Loucy (cell line): ENCODE measurements at regions not wholly inside any gene's neighbourhood (a gene's known extent, or its start where the extent isn't known, plus 50 kb on each side); places are given as distances from the start of the nearest gene placed in this dataset.
A peak's percentile ranks its signal among the peaks of the same experiment; 100 is the strongest.

ENCODE experiments used
- H2AFZ ChIP-seq: fragments of 200-600 bp; sonication (generic); 2 replicates; pipeline ENCODE4 v1.6.0; 2016; ENCODE audit warnings: antibody characterized with exemption, mild to moderate bottlenecking, low read length, moderate library complexity
- H3F3A ChIP-seq: fragments of 200-600 bp; 2 replicates; pipeline ENCODE4 v1.6.0; 2016; ENCODE audit warnings: antibody characterized with exemption, low read depth, mild to moderate bottlenecking
- H3K27me3 ChIP-seq: fragments of 200-600 bp; sonication (generic); 2 replicates; pipeline ENCODE4 v1.6.1; 2014; ENCODE audit warnings: low read length, mild to moderate bottlenecking; ENCODE audit not compliant: insufficient read depth, poor library complexity, severe bottlenecking
- H3K36me3 ChIP-seq: fragments of 200-600 bp; sonication (generic); 2 replicates; pipeline ENCODE4 v1.6.1; 2016; ENCODE audit warnings: low read length; ENCODE audit not compliant: insufficient read depth
- H3K4me1 ChIP-seq: fragments of 200-600 bp; sonication (generic); 2 replicates; pipeline ENCODE4 v1.5.1; 2014; ENCODE audit warnings: low read length, mild to moderate bottlenecking; ENCODE audit not compliant: insufficient read depth, poor library complexity, severe bottlenecking
- H3K4me2 ChIP-seq: fragments of 200-600 bp; sonication (generic); 2 replicates; pipeline ENCODE4 v1.6.0; 2014; ENCODE audit warnings: antibody characterized with exemption, low read length, low read depth, mild to moderate bottlenecking; ENCODE audit not compliant: poor library complexity, severe bottlenecking
- H3K4me3 ChIP-seq: fragments of 200-600 bp; sonication (generic); 2 replicates; pipeline ENCODE4 v1.5.1; 2014; ENCODE audit warnings: low read length, mild to moderate bottlenecking, mixed read lengths; ENCODE audit not compliant: poor library complexity, severe bottlenecking
- H3K79me2 ChIP-seq: fragments of 200-600 bp; sonication (generic); 2 replicates; pipeline ENCODE4 v1.6.1; 2014; ENCODE audit warnings: low read length; ENCODE audit not compliant: insufficient read depth
- H3K9ac ChIP-seq: fragments of 200-600 bp; sonication (generic); 2 replicates; pipeline ENCODE4 v1.6.0; 2014; ENCODE audit warnings: mild to moderate bottlenecking, low read depth, low read length, moderate library complexity; ENCODE audit not compliant: poor library complexity, severe bottlenecking
- H3K9me2 ChIP-seq: fragments of 200-600 bp; sonication (generic); replicated peaks from 2 replicates; pipeline ENCODE4 v1.6.1; 2016; ENCODE audit warnings: low read depth, low read length, mixed read lengths
- H3K9me3 ChIP-seq: fragments of 200-600 bp; sonication (generic); 2 replicates; pipeline ENCODE4 v1.6.1; 2014; ENCODE audit warnings: mild to moderate bottlenecking, antibody characterized with exemption, low read length, low read depth; ENCODE audit not compliant: insufficient read depth
- H4K20me1 ChIP-seq: fragments of 200-600 bp; sonication (generic); 2 replicates; pipeline ENCODE4 v1.6.0; 2014; ENCODE audit warnings: antibody characterized with exemption, low read length, mild to moderate bottlenecking; ENCODE audit not compliant: insufficient read depth, poor library complexity, severe bottlenecking
- EZH2phosphoT487 ChIP-seq: fragments of 200-600 bp; IDR thresholded peaks from 2 replicates; pipeline ENCODE4 v1.6.1; 2018; ENCODE audit warnings: antibody characterized with exemption, mild to moderate bottlenecking, moderate library complexity, borderline replicate concordance
- TF ChIP-seq, protein P1 (sequence below): fragments of 200-600 bp; sonication (generic); conservative IDR thresholded peaks from 2 replicates; pipeline ENCODE4 v1.5.1; 2014; ENCODE audit warnings: mild to moderate bottlenecking, antibody characterized with exemption, low read length

DNA sequence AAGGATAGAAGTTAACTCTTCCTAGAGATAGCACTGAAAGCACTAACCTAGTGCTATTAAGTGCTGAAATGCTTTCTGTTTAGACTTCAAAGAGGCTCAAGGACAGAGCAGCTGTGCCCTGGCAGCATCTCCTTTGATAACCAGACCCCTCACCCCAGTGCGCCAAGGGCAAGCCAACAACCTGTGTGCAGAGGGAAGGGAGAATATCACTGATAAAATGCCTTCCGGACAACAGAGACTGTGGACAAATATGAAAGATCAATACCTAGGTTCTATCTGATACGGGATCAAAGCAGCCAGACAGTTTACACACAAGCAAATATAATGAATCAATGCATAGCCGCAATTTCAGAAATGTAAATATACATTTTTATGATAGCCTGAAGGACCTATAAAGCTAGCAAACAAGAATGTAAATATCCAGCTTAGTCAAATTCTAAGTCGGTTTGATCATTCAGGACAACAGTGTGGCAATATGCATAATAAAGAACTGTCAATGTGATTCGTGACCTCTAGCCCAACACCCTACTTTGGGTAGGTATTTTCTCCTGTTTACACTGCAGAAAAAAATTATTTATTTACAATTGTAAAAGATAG, 91.8 kb upstream of the RFX8 start:
- H2AFZ ChIP-seq: no peak overlapping the region
- TF ChIP-seq, protein P1, sequence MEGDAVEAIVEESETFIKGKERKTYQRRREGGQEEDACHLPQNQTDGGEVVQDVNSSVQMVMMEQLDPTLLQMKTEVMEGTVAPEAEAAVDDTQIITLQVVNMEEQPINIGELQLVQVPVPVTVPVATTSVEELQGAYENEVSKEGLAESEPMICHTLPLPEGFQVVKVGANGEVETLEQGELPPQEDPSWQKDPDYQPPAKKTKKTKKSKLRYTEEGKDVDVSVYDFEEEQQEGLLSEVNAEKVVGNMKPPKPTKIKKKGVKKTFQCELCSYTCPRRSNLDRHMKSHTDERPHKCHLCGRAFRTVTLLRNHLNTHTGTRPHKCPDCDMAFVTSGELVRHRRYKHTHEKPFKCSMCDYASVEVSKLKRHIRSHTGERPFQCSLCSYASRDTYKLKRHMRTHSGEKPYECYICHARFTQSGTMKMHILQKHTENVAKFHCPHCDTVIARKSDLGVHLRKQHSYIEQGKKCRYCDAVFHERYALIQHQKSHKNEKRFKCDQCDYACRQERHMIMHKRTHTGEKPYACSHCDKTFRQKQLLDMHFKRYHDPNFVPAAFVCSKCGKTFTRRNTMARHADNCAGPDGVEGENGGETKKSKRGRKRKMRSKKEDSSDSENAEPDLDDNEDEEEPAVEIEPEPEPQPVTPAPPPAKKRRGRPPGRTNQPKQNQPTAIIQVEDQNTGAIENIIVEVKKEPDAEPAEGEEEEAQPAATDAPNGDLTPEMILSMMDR: no peak
- TF ChIP-seq EZH2phosphoT487: no peak
- H3K9me2 ChIP-seq: no peaks in the 10 kb centered on the region
- H3K79me2 ChIP-seq: no peaks in the 10 kb centered on the region
- H3K4me3 ChIP-seq: no peak overlapping the region
- no peaks in the 10 kb centered on the region for H4K20me1 ChIP-seq
- H3K9me3 ChIP-seq: no peaks in the 10 kb centered on the region
- no peak overlapping the region for H3K9ac ChIP-seq
- no peaks in the 10 kb centered on the region for H3K36me3 ChIP-seq
- H3F3A ChIP-seq: 0 out of 2 replicates have a peak, but pooled peaks cover 2% of the 10 kb centered on the region
- peaks cover 16% of the 10 kb centered on the region for H3K4me1 ChIP-seq
- no peak overlapping the region for H3K4me2 ChIP-seq
- no peaks in the 10 kb centered on the region for H3K27me3 ChIP-seq

DNA sequence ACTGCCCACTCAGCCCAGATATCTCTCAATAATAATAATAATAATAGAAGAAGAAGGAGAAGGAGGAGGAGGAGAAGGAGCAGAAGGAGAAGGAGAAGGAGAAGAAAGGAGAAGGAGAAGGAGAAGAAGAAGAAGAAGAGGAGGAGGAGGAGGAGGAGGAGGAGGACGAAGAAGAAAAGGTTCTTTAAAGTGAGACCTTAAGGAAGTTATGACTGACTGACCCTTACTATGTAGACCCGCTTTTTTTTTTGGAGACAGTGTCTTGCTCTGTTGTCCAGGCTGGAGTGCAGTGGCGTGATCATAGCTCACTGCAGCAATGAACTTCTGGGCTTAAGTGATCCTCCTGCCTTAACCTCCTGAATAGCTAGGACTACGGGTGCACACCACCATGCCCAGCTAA, 88.9 kb upstream of the RFX8 start:
- H3K4me1 ChIP-seq: peaks cover 20% of the 10 kb centered on the region
- peaks cover 12% of the 10 kb centered on the region; the same call in 1 of the 2 replicates for H3K9me3 ChIP-seq
- no peaks in the 10 kb centered on the region for H3K36me3 ChIP-seq
- TF ChIP-seq, protein P1: no peak
- TF ChIP-seq EZH2phosphoT487: no peak
- no peaks in the 10 kb centered on the region for H3F3A ChIP-seq
- no peaks in the 10 kb centered on the region for H3K27me3 ChIP-seq
- no peaks in the 10 kb centered on the region for H3K79me2 ChIP-seq
- H3K9me2 ChIP-seq: no peaks in the 10 kb centered on the region
- H3K9ac ChIP-seq: no peak overlapping the region
- no peaks in the 10 kb centered on the region for H4K20me1 ChIP-seq
- H3K4me3 ChIP-seq: no peak overlapping the region
- H2AFZ ChIP-seq: no peak overlapping the region
- no peak overlapping the region for H3K4me2 ChIP-seq

DNA sequence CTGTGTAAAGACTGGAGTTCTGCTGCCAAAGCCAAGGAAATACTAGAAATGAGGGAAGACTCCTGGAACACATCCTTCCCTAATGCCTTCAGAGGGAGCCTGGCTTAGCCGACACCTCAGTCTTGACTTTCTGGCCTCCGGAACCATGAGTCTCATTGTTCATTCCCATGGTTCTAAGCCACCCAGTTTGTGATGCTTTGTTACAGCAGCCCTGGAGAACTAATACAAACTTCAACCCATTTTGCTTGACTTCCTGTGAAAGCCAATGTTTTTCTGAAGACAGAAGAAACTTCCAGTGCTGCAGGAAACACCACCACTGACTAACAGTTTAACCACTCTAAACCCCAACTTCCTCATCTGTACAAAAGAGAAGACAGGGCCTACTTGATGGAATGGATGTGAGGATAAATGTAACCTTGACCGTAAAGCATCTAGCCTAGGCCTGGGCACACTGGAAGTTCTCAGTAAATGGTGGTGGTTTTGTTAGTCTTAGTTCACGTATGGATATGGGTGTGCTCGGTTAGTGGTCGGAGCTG, 85.9 kb upstream of the RFX8 start:
- H4K20me1 ChIP-seq: no peaks in the 10 kb centered on the region
- H3K4me3 ChIP-seq: peak overlapping the region; percentile 33
- H3K36me3 ChIP-seq: no peaks in the 10 kb centered on the region
- no peaks in the 10 kb centered on the region for H3K9me2 ChIP-seq
- H3K4me2 ChIP-seq: peak overlapping the region; percentile 33
- H3K79me2 ChIP-seq: no peaks in the 10 kb centered on the region
- TF ChIP-seq, protein P1: no peak
- no peak for TF ChIP-seq EZH2phosphoT487
- peak overlapping the region; percentile 42; the same call in 1 of the 2 replicates for H2AFZ ChIP-seq
- H3K9ac ChIP-seq: no peak overlapping the region
- peaks cover 12% of the 10 kb centered on the region; the same call in 1 of the 2 replicates for H3K9me3 ChIP-seq
- H3K4me1 ChIP-seq: peaks cover 15% of the 10 kb centered on the region
- no peaks in the 10 kb centered on the region for H3F3A ChIP-seq
- no peaks in the 10 kb centered on the region for H3K27me3 ChIP-seq
